ENCODE measurements at regions not wholly inside any gene's neighbourhood (a gene's known extent, or its start where the extent isn't known, plus 50 kb on each side); places are given as distances from the start of the nearest gene placed in this dataset.

DNA sequence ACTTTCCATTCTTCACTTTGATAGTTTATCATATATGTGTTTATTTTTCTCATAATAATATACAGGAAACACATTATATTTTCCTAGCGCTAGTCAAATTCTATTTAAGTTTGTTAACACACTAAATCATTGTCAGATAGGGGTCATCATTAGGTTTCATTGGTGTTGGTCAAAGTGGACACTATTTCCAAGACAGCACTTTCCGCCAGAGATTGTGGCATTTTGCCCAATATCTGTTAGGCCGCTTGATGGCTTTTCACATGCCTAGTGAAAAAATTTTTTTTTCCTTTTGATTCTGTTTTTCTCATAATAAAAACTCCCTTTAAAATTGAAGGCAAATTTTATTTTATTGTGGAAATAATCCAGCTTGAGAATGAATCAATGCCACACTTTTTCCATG, 495.4 kb upstream of the AKR1E2 start:
- BruUV-seq (replicated peaks) = no TSS peak
- H3K79me2 ChIP-seq (ENCODE audit: low read length) = no peaks in the 10 kb centered on the region
- DNase-seq (no peak), ATAC-seq (no peak)
- H3K36me3 ChIP-seq (ENCODE audit: low read depth, low read length) = no peaks in the 10 kb centered on the region
- intact Hi-C loops (cut with micrococcal nuclease) = no loop called here
- no peak overlapping the region for H2AFZ ChIP-seq (ENCODE audit: low read length)
- no peak overlapping the region for H3K4me2 ChIP-seq (ENCODE audit: low read length)
- no peaks in the 10 kb centered on the region for H3K27me3 ChIP-seq (ENCODE audit: low read length)
- no peaks in the 10 kb centered on the region for H3K9me3 ChIP-seq (ENCODE audit: low read length)
- 0 out of 2 replicates have a peak overlapping the region, but pooled peaks have one; percentile 6 for H3K27ac ChIP-seq (ENCODE audit: low read length)
- no peaks in the 10 kb centered on the region for H3F3A ChIP-seq (ENCODE audit: low read length, unreplicated experiment)
- H3K9me2 ChIP-seq (replicated peaks; ENCODE audit: low read length) = no peaks in the 10 kb centered on the region
- ChIA-PET CTCF (no interaction called here), POLR2A (ENCODE audit: unreplicated experiment) (no interaction called here)
- peaks cover 4% of the 10 kb centered on the region; the same call in 1 of the 2 replicates for H3K4me1 ChIP-seq (ENCODE audit: insufficient read depth, low read length)
- no peak overlapping the region for H3K4me3 ChIP-seq (ENCODE audit: low read length)
- H3K9ac ChIP-seq (ENCODE audit: low read length) = no peak overlapping the region
- no peaks in the 10 kb centered on the region for H4K20me1 ChIP-seq (ENCODE audit: low read length)
- TF ChIP-seq, protein P1, sequence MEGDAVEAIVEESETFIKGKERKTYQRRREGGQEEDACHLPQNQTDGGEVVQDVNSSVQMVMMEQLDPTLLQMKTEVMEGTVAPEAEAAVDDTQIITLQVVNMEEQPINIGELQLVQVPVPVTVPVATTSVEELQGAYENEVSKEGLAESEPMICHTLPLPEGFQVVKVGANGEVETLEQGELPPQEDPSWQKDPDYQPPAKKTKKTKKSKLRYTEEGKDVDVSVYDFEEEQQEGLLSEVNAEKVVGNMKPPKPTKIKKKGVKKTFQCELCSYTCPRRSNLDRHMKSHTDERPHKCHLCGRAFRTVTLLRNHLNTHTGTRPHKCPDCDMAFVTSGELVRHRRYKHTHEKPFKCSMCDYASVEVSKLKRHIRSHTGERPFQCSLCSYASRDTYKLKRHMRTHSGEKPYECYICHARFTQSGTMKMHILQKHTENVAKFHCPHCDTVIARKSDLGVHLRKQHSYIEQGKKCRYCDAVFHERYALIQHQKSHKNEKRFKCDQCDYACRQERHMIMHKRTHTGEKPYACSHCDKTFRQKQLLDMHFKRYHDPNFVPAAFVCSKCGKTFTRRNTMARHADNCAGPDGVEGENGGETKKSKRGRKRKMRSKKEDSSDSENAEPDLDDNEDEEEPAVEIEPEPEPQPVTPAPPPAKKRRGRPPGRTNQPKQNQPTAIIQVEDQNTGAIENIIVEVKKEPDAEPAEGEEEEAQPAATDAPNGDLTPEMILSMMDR (conservative IDR thresholded peaks at IDR 0.05; ENCODE audit: low read depth, low read length) = no peak
- TF ChIP-seq EZH2phosphoT487 (IDR thresholded peaks at IDR 0.05; ENCODE audit: borderline replicate concordance, low read length) (no peak), EZH2 (IDR thresholded peaks at IDR 0.05; ENCODE audit: low read length, unreplicated experiment) (no peak)

DNA sequence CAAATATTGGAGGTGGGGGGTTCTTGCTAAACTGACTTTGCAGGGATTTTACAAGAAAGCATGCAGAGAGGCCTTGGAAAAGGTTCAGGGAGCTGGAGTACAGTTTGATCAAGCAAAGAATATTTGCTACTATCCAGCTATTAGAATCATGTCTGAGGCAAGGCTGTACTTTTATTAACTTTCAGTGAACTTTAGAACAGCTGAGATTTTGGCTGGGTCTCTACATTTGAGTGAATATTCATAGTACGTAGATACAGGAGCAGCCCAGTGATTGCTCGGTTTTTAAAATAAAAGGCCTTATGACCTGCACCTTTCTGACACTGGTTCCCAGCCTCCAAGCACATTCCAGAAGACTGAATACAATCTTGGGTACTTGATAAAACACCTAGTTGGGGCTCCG, 496.8 kb upstream of the AKR1E2 start:
- H2AFZ ChIP-seq (ENCODE audit: low read length) = no peak overlapping the region
- no peak overlapping the region for H3K27ac ChIP-seq (ENCODE audit: low read length)
- H3K9ac ChIP-seq (ENCODE audit: low read length) = no peak overlapping the region
- no peaks in the 10 kb centered on the region for H3K27me3 ChIP-seq (ENCODE audit: low read length)
- H3K79me2 ChIP-seq (ENCODE audit: low read length) = no peaks in the 10 kb centered on the region
- intact Hi-C loops (cut with micrococcal nuclease) = no loop called here
- ChIA-PET CTCF (no interaction called here), POLR2A (ENCODE audit: unreplicated experiment) (no interaction called here)
- H3K4me3 ChIP-seq (ENCODE audit: low read length) = no peak overlapping the region
- no TSS peak for BruUV-seq (replicated peaks)
- H3K9me2 ChIP-seq (replicated peaks; ENCODE audit: low read length) = no peaks in the 10 kb centered on the region
- ATAC-seq (no peak), DNase-seq (no peak)
- H3K9me3 ChIP-seq (ENCODE audit: low read length) = no peaks in the 10 kb centered on the region
- no peak overlapping the region for H3K4me2 ChIP-seq (ENCODE audit: low read length)
- TF ChIP-seq EZH2 (IDR thresholded peaks at IDR 0.05; ENCODE audit: low read length, unreplicated experiment) = no peak
- TF ChIP-seq, protein P1 (conservative IDR thresholded peaks at IDR 0.05; ENCODE audit: low read depth, low read length) = no peak
- no peak for TF ChIP-seq EZH2phosphoT487 (IDR thresholded peaks at IDR 0.05; ENCODE audit: borderline replicate concordance, low read length)
- no peaks in the 10 kb centered on the region for H4K20me1 ChIP-seq (ENCODE audit: low read length)
- H3K4me1 ChIP-seq (ENCODE audit: insufficient read depth, low read length) = peaks cover 4% of the 10 kb centered on the region; the same call in 1 of the 2 replicates
- H3K36me3 ChIP-seq (ENCODE audit: low read depth, low read length) = no peaks in the 10 kb centered on the region
- no peaks in the 10 kb centered on the region for H3F3A ChIP-seq (ENCODE audit: low read length, unreplicated experiment)

DNA sequence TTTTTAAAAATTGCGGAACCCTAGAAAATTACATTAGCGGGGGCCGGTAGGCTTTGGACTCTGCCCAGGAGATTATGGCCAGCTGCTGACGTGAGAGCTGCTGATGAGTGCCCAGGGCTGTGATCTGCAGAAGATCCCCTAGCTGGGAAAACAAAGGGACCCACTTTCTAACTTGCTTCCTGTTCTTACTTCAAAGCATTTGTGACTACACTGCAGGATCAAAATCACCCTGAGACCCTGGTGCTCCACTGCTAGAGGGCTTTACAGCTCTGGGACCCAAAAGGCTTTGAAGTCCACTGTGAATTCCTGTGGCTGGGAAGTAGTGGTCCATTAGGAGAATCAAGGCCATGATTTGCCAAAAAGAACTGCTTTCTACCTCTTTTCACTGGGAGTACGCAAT, 499.4 kb upstream of the AKR1E2 start:
- POLR2A ChIA-PET (ENCODE audit: unreplicated experiment) = no interaction called here
- Histone ChIP-seq H3K4me2 (ENCODE audit: low read length) (no peak overlapping the region), H4K20me1 (ENCODE audit: low read length) (no peaks in the 10 kb centered on the region), H3K79me2 (ENCODE audit: low read length) (no peaks in the 10 kb centered on the region), H3K9ac (ENCODE audit: low read length) (no peak overlapping the region), H3K4me1 (ENCODE audit: insufficient read depth, low read length) (peaks cover 4% of the 10 kb centered on the region; the same call in 1 of the 2 replicates), H3K27me3 (ENCODE audit: low read length) (no peaks in the 10 kb centered on the region), H3K9me3 (ENCODE audit: low read length) (no peaks in the 10 kb centered on the region), H3K27ac (ENCODE audit: low read length) (no peak overlapping the region), H3K9me2 (replicated peaks; ENCODE audit: low read length) (no peaks in the 10 kb centered on the region), H2AFZ (ENCODE audit: low read length) (no peak overlapping the region), H3F3A (ENCODE audit: low read length, unreplicated experiment) (no peaks in the 10 kb centered on the region), H3K4me3 (ENCODE audit: low read length) (no peak overlapping the region), H3K36me3 (ENCODE audit: low read depth, low read length) (no peaks in the 10 kb centered on the region)
- TF ChIP-seq, protein P1 (conservative IDR thresholded peaks at IDR 0.05; ENCODE audit: low read depth, low read length) = no peak
- no peak for TF ChIP-seq EZH2 (IDR thresholded peaks at IDR 0.05; ENCODE audit: low read length, unreplicated experiment)
- no peak for TF ChIP-seq EZH2phosphoT487 (IDR thresholded peaks at IDR 0.05; ENCODE audit: borderline replicate concordance, low read length)
- no TSS peak for BruUV-seq (replicated peaks)
- DNase-seq = no peak
- intact Hi-C loops (cut with micrococcal nuclease) = no loop called here
- ATAC-seq = no peak
- CTCF ChIA-PET = no interaction called here

Data from PC-3 (cell line).